Dermis microvascular lymphatic vessel endothelial cell (primary cell): ENCODE measurements at regions not wholly inside any gene's neighbourhood (a gene's known extent, or its start where the extent isn't known, plus 50 kb on each side); places are given as distances from the start of the nearest gene placed in this dataset.
"Not testable (repeated sequence)": the region's sequence is repeated elsewhere in the genome, so short reads cannot be mapped to it uniquely, and the experiment has no call there.

Experiments
- DNase-seq, 2 donors: peaks; one replicate each; pipeline versions ENCODE4 v3.0.0 to v3.0.0-alpha.2; 2010; ENCODE audit warnings: low read depth in 2 of 2

- no peak for DNase-seq
Observed at GRCh38 chr18:51520676-51521180, 323.2 kb upstream of the MEX3C start.

- no peak for DNase-seq
Observed at GRCh38 chr18:51522338-51522737, 324.9 kb upstream of the MEX3C start.

GRCh38 chr18:51522821-51523220 lies 325.3 kb upstream of the MEX3C start:
- DNase-seq = no peak

- no peak for DNase-seq
Observed at GRCh38 chr18:51523671-51524070, 326.2 kb upstream of the MEX3C start.

- DNase-seq = no peak
Observed at GRCh38 chr18:51525453-51526225, 328.2 kb upstream of the MEX3C start.

- DNase-seq = no peak
Observed at GRCh38 chr18:51527826-51528225, 330.3 kb upstream of the MEX3C start.

GRCh38 chr18:51531501-51531900 lies 334.0 kb upstream of the MEX3C start:
- DNase-seq = no peak

GRCh38 chr18:51537487-51537886 lies 340.0 kb upstream of the MEX3C start:
- no peak for DNase-seq

- no peak for DNase-seq
Observed at GRCh38 chr18:51540562-51540961, 343.1 kb upstream of the MEX3C start.

GRCh38 chr18:51541230-51541629 lies 343.7 kb upstream of the MEX3C start:
- no peak for DNase-seq

GRCh38 chr18:51543658-51544155 lies 346.2 kb upstream of the MEX3C start:
- DNase-seq = no peak

GRCh38 chr18:51545446-51545845 lies 348.0 kb upstream of the MEX3C start:
- no peak for DNase-seq

GRCh38 chr18:51559198-51559901 lies 361.9 kb upstream of the MEX3C start:
- no peak for DNase-seq

GRCh38 chr18:51559902-51560287 lies 362.4 kb upstream of the MEX3C start:
- DNase-seq = no peak

- no peak for DNase-seq
Observed at GRCh38 chr18:51561821-51562220, 364.3 kb upstream of the MEX3C start.

- DNase-seq = no peak
Observed at GRCh38 chr18:51562866-51563265, 365.4 kb upstream of the MEX3C start.

GRCh38 chr18:51563396-51563795 lies 365.9 kb upstream of the MEX3C start:
- DNase-seq = no peak

- no peak for DNase-seq
Observed at GRCh38 chr18:51568151-51568550, 370.7 kb upstream of the MEX3C start.

- DNase-seq = no peak
Observed at GRCh38 chr18:51569153-51569552, 371.7 kb upstream of the MEX3C start.

GRCh38 chr18:51569561-51569960 lies 372.1 kb upstream of the MEX3C start:
- DNase-seq = no peak

- DNase-seq = not testable (repeated sequence)
Observed at GRCh38 chr18:51570071-51570470, 372.6 kb upstream of the MEX3C start.

GRCh38 chr18:51573886-51574285 lies 376.4 kb upstream of the MEX3C start:
- DNase-seq = not testable (repeated sequence)

- no peak for DNase-seq
Observed at GRCh38 chr18:51575171-51575570, 377.7 kb upstream of the MEX3C start.
